GM18907 (cell line): ENCODE measurements at regions not wholly inside any gene's neighbourhood (a gene's known extent, or its start where the extent isn't known, plus 50 kb on each side); places are given as distances from the start of the nearest gene placed in this dataset.

Experiments used
- ATAC-seq: cut with Tn5 transposase; IDR thresholded peaks from one replicate; pipeline ENCODE4 v1.9.1; 2021; ENCODE audit warnings: mild to moderate bottlenecking, moderate library complexity; ENCODE audit not compliant: unreplicated experiment

GRCh38 chr9:129403779-129404620, 216.9 kb downstream of the C9orf50 start:
- no peak for ATAC-seq

- no peak for ATAC-seq
Measured at GRCh38 chr9:129402931-129403778, 217.7 kb downstream of the C9orf50 start.

GRCh38 chr9:129402371-129402739, 218.5 kb downstream of the C9orf50 start:
- no peak for ATAC-seq

- no peak for ATAC-seq
Measured at GRCh38 chr9:129401623-129402370, 219.1 kb downstream of the C9orf50 start.

- no peak for ATAC-seq
Measured at GRCh38 chr9:129400971-129401622, 219.8 kb downstream of the C9orf50 start.

GRCh38 chr9:129400001-129400970, 220.6 kb downstream of the C9orf50 start:
- no peak for ATAC-seq

- no peak for ATAC-seq
Measured at GRCh38 chr9:129399634-129399990, 221.3 kb downstream of the C9orf50 start.

GRCh38 chr9:129398961-129399633, 221.0 kb upstream of the IER5L start:
- no peak for ATAC-seq

- no peak for ATAC-seq
Measured at GRCh38 chr9:129398101-129398960, 220.3 kb upstream of the IER5L start.

GRCh38 chr9:129397335-129397734, 219.3 kb upstream of the IER5L start:
- no peak for ATAC-seq

GRCh38 chr9:129396365-129396708, 218.3 kb upstream of the IER5L start:
- no peak for ATAC-seq

GRCh38 chr9:129395633-129396364, 217.7 kb upstream of the IER5L start:
- ATAC-seq: no peak

GRCh38 chr9:129394886-129395279, 216.8 kb upstream of the IER5L start:
- ATAC-seq: no peak

- ATAC-seq: no peak
Measured at GRCh38 chr9:129394061-129394885, 216.2 kb upstream of the IER5L start.

GRCh38 chr9:129393064-129393463, 215.0 kb upstream of the IER5L start:
- no peak for ATAC-seq

GRCh38 chr9:129392093-129392541, 214.1 kb upstream of the IER5L start:
- no peak for ATAC-seq

GRCh38 chr9:129391221-129391661, 213.2 kb upstream of the IER5L start:
- no peak for ATAC-seq
